Activated CD8-positive, alpha-beta T cell treated with anti-CD3 and anti-CD28 coated beads for 36 hours (primary cell): ENCODE measurements at regions not wholly inside any gene's neighbourhood (a gene's known extent, or its start where the extent isn't known, plus 50 kb on each side); places are given as distances from the start of the nearest gene placed in this dataset.

Source experiments
- ATAC-seq: fragments of 200-7000 bp; cut with Tn5 transposase; one replicate; pipeline ENCODE4 v1.10.0; 2021; ENCODE audit warnings: mild to moderate bottlenecking, moderate library complexity
- CTCF ChIA-PET: fragments of 350-600 bp; sonication (Branson Sonifier 250); formaldehyde crosslinking; loops from one replicate; lab custom pipeline; 2021; ENCODE audit warnings: antibody characterized with exemption; lab: Charles Lee
- POLR2A ChIA-PET: fragments of 350-600 bp; sonication (Branson Sonifier 250); formaldehyde crosslinking; loops from one replicate; lab custom pipeline; 2021; ENCODE audit warnings: antibody characterized with exemption; lab: Charles Lee
- DNase-seq: peaks from one replicate; pipeline ENCODE4 v3.0.0-alpha.2; 2020
- H3K27ac Mint-ChIP-seq: one replicate; pipeline ENCODE4 v1.8.0; 2021; ENCODE audit warnings: mild to moderate bottlenecking, mixed read lengths
- H3K27me3 Mint-ChIP-seq: one replicate; pipeline ENCODE4 v1.8.0; 2021; ENCODE audit warnings: mixed read lengths
- H3K36me3 Mint-ChIP-seq: one replicate; pipeline ENCODE4 v1.8.0; 2021; ENCODE audit warnings: low read depth, mixed read lengths
- H3K4me1 Mint-ChIP-seq: one replicate; pipeline ENCODE4 v1.8.0; 2021; ENCODE audit warnings: low read depth, mixed read lengths
- H3K4me3 Mint-ChIP-seq: one replicate; pipeline ENCODE4 v1.8.0; 2021; ENCODE audit warnings: mild to moderate bottlenecking, moderate library complexity, mixed read lengths
- H3K9me3 Mint-ChIP-seq: one replicate; pipeline ENCODE4 v1.8.0; 2021; ENCODE audit warnings: mixed read lengths
- CTCF ChIP-seq: fragments of 200-600 bp; IDR thresholded peaks from one replicate; pipeline ENCODE4 v1.8.0; 2022; ENCODE audit warnings: antibody characterized with exemption, mild to moderate bottlenecking
- intact Hi-C: fragments of 100-400 bp; cut with micrococcal nuclease; formaldehyde crosslinking; loops from one replicate; pipeline ENCODE4 v1.10.0; 2022

- Mint-ChIP-seq H3K27me3 (no peaks in the 10 kb centered on the region), H3K4me1 (no peaks in the 10 kb centered on the region), H3K36me3 (no peaks in the 10 kb centered on the region), H3K4me3 (no peak overlapping the region), H3K9me3 (peaks cover 2% of the 10 kb centered on the region), H3K27ac (no peak overlapping the region)
- CTCF ChIA-PET: no interaction called here
- TF ChIP-seq CTCF: no peak
- POLR2A ChIA-PET: no interaction called here
- intact Hi-C loops: no loop called here
- DNase-seq: no peak
- ATAC-seq: no peak
These were observed 542.1 kb downstream of the COL11A1 start for GRCh38 chr1:102566182-102566581.

- Mint-ChIP-seq H3K9me3 (peaks cover 7% of the 10 kb centered on the region), H3K36me3 (no peaks in the 10 kb centered on the region), H3K27ac (no peak overlapping the region), H3K27me3 (no peaks in the 10 kb centered on the region), H3K4me3 (no peak overlapping the region), H3K4me1 (no peaks in the 10 kb centered on the region)
- DNase-seq: no peak
- intact Hi-C loops: no loop called here
- ChIA-PET CTCF (no interaction called here), POLR2A (no interaction called here)
- ATAC-seq: no peak
- TF ChIP-seq CTCF: no peak
These were observed 545.9 kb downstream of the COL11A1 start for GRCh38 chr1:102562380-102562779.

GRCh38 chr1:102550729-102551384 is 554.1 kb upstream of the OLFM3 start:
- H3K9me3 Mint-ChIP-seq: peaks cover 7% of the 10 kb centered on the region
- no peak overlapping the region for H3K27ac Mint-ChIP-seq
- H3K4me1 Mint-ChIP-seq: no peaks in the 10 kb centered on the region
- H3K27me3 Mint-ChIP-seq: no peaks in the 10 kb centered on the region
- DNase-seq (peak; percentile 30), ATAC-seq (no peak)
- no peaks in the 10 kb centered on the region for H3K36me3 Mint-ChIP-seq
- no peak for TF ChIP-seq CTCF
- intact Hi-C loops: no loop called here
- POLR2A ChIA-PET: no interaction called here
- CTCF ChIA-PET: no interaction called here
- H3K4me3 Mint-ChIP-seq: no peak overlapping the region

GRCh38 chr1:102546251-102546650 is 549.5 kb upstream of the OLFM3 start:
- Mint-ChIP-seq H3K4me3 (no peak overlapping the region), H3K27ac (no peak overlapping the region), H3K9me3 (no peaks in the 10 kb centered on the region), H3K36me3 (no peaks in the 10 kb centered on the region), H3K27me3 (no peaks in the 10 kb centered on the region), H3K4me1 (no peaks in the 10 kb centered on the region)
- ATAC-seq (no peak), DNase-seq (no peak)
- TF ChIP-seq CTCF: no peak
- ChIA-PET POLR2A (no interaction called here), CTCF (no interaction called here)
- intact Hi-C loops: no loop called here

- Mint-ChIP-seq H3K27me3 (no peaks in the 10 kb centered on the region), H3K4me1 (no peaks in the 10 kb centered on the region), H3K36me3 (no peaks in the 10 kb centered on the region), H3K27ac (no peak overlapping the region), H3K4me3 (no peak overlapping the region), H3K9me3 (no peaks in the 10 kb centered on the region)
- ATAC-seq (no peak), DNase-seq (no peak)
- no peak for TF ChIP-seq CTCF
- intact Hi-C loops: no loop called here
- ChIA-PET CTCF (no interaction called here), POLR2A (no interaction called here)
These were observed 539.2 kb upstream of the OLFM3 start for GRCh38 chr1:102535829-102536505.
